ENCODE measurements at regions not wholly inside any gene's neighbourhood (a gene's known extent, or its start where the extent isn't known, plus 50 kb on each side); places are given as distances from the start of the nearest gene placed in this dataset.
"Not testable (repeated sequence)": the region's sequence is repeated elsewhere in the genome, so short reads cannot be mapped to it uniquely, and the experiment has no call there.

DNA sequence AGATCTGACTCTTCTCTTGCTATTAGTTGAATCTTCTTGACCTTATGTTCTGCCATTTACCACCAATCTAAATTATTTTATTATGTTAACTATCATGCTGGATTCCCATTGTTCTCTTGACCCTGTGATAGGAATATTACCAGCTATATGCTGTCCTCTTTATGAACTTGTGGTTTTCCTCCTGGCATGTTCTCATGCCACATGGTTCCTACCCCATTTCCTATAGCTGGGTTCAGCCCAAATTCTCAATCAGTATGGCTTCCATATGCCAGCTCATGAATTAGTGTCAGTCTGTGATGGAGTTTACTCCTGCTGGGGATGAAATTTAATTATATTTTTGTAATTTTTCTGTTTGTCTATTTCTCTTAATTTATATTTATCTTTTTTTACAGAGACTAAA lies 430.5 kb downstream of the SMARCA1 start:
- Histone ChIP-seq H3K9me3 (ENCODE audit: severe bottlenecking) (no peaks in the 10 kb centered on the region), H3K27ac (no peak overlapping the region), H3K27me3 (ENCODE audit: insufficient read depth, low read depth, severe bottlenecking) (no peaks in the 10 kb centered on the region), H3K4me3 (ENCODE audit: low read depth, low read length) (no peak overlapping the region), H3K36me3 (no peaks in the 10 kb centered on the region)
- DNase-seq, result no peak
- TF ChIP-seq, protein P1, sequence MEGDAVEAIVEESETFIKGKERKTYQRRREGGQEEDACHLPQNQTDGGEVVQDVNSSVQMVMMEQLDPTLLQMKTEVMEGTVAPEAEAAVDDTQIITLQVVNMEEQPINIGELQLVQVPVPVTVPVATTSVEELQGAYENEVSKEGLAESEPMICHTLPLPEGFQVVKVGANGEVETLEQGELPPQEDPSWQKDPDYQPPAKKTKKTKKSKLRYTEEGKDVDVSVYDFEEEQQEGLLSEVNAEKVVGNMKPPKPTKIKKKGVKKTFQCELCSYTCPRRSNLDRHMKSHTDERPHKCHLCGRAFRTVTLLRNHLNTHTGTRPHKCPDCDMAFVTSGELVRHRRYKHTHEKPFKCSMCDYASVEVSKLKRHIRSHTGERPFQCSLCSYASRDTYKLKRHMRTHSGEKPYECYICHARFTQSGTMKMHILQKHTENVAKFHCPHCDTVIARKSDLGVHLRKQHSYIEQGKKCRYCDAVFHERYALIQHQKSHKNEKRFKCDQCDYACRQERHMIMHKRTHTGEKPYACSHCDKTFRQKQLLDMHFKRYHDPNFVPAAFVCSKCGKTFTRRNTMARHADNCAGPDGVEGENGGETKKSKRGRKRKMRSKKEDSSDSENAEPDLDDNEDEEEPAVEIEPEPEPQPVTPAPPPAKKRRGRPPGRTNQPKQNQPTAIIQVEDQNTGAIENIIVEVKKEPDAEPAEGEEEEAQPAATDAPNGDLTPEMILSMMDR (IDR thresholded peaks at IDR 0.05; ENCODE audit: low read depth, low read length), result no peak

DNA sequence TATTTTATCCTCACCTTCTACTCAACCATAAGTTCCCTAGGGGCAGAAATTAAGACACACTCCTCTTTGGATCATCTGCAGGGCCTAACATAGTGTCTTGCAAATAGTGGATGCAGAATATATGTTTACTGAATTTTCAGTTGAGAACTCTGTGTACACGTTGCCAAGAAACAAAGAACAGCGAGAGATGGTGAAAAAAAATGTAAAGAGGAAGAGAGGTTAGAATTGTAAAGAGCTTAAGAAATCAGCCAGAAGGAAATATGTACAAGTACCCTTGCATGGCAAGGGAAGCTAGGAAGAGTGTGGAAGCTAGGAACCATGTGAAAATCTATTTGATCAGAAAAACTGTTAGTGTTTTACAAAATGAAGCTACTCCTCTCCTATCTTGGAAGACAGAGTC lies 431.0 kb downstream of the SMARCA1 start:
- TF ChIP-seq, protein P1 (IDR thresholded peaks at IDR 0.05; ENCODE audit: low read depth, low read length), result no peak
- no peak for DNase-seq
- no peak overlapping the region for H3K27ac ChIP-seq
- H3K27me3 ChIP-seq (ENCODE audit: insufficient read depth, low read depth, severe bottlenecking), result no peaks in the 10 kb centered on the region
- no peaks in the 10 kb centered on the region for H3K36me3 ChIP-seq
- H3K4me3 ChIP-seq (ENCODE audit: low read depth, low read length), result no peak overlapping the region
- H3K9me3 ChIP-seq (ENCODE audit: severe bottlenecking), result no peaks in the 10 kb centered on the region

DNA sequence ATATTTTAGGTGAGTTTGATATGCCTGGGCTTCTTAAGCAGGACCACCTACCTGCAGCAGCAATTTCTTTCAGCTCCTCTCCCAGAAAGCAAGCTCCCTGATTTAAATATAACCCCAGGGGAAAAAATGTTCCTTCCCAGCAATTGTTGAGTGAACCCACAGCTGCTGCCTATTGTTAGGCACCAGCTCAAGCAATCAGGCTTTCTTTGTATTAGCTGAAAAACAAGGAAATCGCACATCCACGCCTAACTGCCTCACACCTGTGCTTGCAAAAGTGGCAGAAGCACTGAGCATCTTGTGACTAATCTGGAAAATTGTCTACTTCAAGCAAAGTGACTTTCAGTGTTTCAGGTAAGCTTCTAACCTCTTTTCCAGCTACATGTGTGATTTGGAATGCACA lies 432.2 kb downstream of the SMARCA1 start:
- no peak for DNase-seq
- Histone ChIP-seq H3K27me3 (ENCODE audit: insufficient read depth, low read depth, severe bottlenecking) (no peaks in the 10 kb centered on the region), H3K9me3 (ENCODE audit: severe bottlenecking) (no peaks in the 10 kb centered on the region), H3K36me3 (no peaks in the 10 kb centered on the region), H3K4me3 (ENCODE audit: low read depth, low read length) (no peak overlapping the region), H3K27ac (no peak overlapping the region)
- TF ChIP-seq, protein P1 (IDR thresholded peaks at IDR 0.05; ENCODE audit: low read depth, low read length), result no peak

DNA sequence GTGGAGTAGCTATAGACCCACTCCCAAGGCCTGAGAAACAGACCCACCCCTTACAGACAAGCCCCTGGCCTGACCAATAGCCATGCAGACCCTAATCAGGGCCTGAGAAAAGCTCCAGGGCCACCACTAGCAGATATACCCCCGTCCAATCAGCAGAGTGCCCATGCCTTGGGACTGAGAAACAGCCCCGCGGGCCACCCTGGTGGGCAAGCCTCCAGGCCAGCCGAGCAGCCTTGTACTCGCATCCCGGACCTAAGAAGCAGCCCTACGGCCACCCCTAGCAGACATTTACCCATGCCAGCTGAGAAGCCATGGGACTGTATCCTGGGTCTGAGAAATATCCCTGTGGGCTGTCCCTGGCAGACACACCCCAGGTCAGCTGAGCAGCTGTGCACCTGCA lies 436.5 kb downstream of the SMARCA1 start:
- no peak for DNase-seq
- H3K27ac ChIP-seq, result no peak overlapping the region
- no peaks in the 10 kb centered on the region for H3K36me3 ChIP-seq
- TF ChIP-seq, protein P1 (IDR thresholded peaks at IDR 0.05; ENCODE audit: low read depth, low read length), result no peak
- no peaks in the 10 kb centered on the region for H3K27me3 ChIP-seq (ENCODE audit: insufficient read depth, low read depth, severe bottlenecking)
- no peak overlapping the region for H3K4me3 ChIP-seq (ENCODE audit: low read depth, low read length)
- H3K9me3 ChIP-seq (ENCODE audit: severe bottlenecking), result no peaks in the 10 kb centered on the region

DNA sequence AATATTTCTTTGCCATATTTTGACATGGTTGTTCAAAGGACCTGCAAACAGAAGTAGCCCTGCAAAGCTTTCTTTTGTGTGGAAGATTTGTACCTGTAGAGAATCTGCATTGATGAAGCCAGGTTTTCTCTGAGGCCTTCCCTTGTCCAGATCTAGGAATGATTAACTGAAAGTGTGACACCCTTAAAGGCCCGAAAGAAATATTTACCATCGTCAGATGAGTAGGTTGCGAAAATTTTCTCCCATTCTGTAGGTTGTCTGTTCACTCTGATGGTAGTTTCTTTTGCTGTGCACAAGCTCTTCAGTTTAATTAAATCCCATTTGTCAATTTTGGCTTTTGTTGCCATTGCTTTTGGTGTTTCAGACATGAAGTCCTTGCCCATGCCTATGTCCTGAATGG lies 439.0 kb downstream of the SMARCA1 start:
- H3K9me3 ChIP-seq (ENCODE audit: severe bottlenecking); H3K27ac ChIP-seq; H3K36me3 ChIP-seq; H3K4me3 ChIP-seq (ENCODE audit: low read depth, low read length); H3K27me3 ChIP-seq (ENCODE audit: insufficient read depth, low read depth, severe bottlenecking); DNase-seq: not testable (repeated sequence)

DNA sequence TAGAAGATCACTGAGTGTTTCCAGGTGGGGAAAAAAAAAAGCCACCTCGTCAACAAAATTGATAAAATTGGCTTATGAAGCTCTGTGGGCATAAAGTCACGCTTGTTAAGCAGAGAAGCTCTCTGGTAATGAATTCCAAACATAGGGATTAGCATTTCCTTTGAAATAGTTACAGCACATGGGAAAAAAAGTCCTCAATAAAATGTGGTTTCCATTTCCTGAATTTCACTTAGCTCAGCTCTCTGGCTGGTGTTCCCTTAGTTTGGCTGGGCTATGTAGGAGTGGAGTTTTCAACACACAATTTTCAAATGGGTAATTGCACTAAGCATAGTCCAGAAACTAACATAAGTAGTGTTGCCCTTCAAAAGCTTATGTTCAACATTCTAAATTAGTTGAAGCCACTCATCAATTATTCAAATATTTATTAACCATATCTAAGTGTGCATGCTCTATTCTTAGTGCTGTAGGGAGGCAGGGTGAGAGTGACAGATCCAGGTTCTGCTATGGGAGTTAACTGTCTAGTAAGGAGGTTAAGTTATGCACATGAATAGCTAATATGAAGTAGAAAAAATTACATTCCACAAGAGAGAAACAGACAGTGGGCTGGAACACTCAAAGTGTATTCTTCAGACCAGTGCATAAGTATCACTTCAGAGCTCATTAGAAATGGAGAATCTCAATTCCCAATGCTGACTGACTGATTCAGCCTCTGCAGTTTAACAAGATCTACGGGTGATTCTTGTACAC lies 445.7 kb downstream of the SMARCA1 start:
- no peak for DNase-seq
- H3K36me3 ChIP-seq, result no peaks in the 10 kb centered on the region
- H3K4me3 ChIP-seq (ENCODE audit: low read depth, low read length), result no peak overlapping the region
- H3K27ac ChIP-seq, result no peak overlapping the region
- TF ChIP-seq, protein P1 (IDR thresholded peaks at IDR 0.05; ENCODE audit: low read depth, low read length), result no peak
- no peaks in the 10 kb centered on the region for H3K9me3 ChIP-seq (ENCODE audit: severe bottlenecking)
- H3K27me3 ChIP-seq (ENCODE audit: insufficient read depth, low read depth, severe bottlenecking), result no peaks in the 10 kb centered on the region
